NB4 (cell line): ENCODE measurements at regions not wholly inside any gene's neighbourhood (a gene's known extent, or its start where the extent isn't known, plus 50 kb on each side); places are given as distances from the start of the nearest gene placed in this dataset.

Experiments
- CTCF ChIP-seq: IDR thresholded peaks from one replicate; pipeline ENCODE4 v1.5.1; 2012; ENCODE audit warnings: low read depth, low read length
- MAX ChIP-seq: IDR thresholded peaks from 2 replicates; pipeline ENCODE4 v1.6.1; 2011; ENCODE audit warnings: low read depth, low read length
- MYC ChIP-seq: IDR thresholded peaks from 2 replicates; pipeline ENCODE4 v1.6.1; 2011; ENCODE audit warnings: low read depth, low read length
- POLR2A ChIP-seq: IDR thresholded peaks from 2 replicates; pipeline ENCODE4 v1.6.1; 2011; ENCODE audit warnings: mild to moderate bottlenecking; ENCODE audit not compliant: insufficient read length; ENCODE audit errors: extremely low read depth

GRCh38 chr11:11065396-11065795, 207.5 kb upstream of the ZBED5 start:
- TF ChIP-seq CTCF = no peak
- no peak for TF ChIP-seq POLR2A
- TF ChIP-seq MAX = no peak
- no peak for TF ChIP-seq MYC
